NCI-H2196 treated with DMSO at 0.1 percent for 48 hours (cell line): ENCODE measurements at regions not wholly inside any gene's neighbourhood (a gene's known extent, or its start where the extent isn't known, plus 50 kb on each side); places are given as distances from the start of the nearest gene placed in this dataset.
A peak's percentile ranks its signal among the peaks of the same experiment; 100 is the strongest.

Experiments
- DNase-seq: peaks from one replicate; lab custom pipeline; 2025; ENCODE audit not compliant: unreplicated experiment; lab: John Stamatoyannopoulos, UW

DNA sequence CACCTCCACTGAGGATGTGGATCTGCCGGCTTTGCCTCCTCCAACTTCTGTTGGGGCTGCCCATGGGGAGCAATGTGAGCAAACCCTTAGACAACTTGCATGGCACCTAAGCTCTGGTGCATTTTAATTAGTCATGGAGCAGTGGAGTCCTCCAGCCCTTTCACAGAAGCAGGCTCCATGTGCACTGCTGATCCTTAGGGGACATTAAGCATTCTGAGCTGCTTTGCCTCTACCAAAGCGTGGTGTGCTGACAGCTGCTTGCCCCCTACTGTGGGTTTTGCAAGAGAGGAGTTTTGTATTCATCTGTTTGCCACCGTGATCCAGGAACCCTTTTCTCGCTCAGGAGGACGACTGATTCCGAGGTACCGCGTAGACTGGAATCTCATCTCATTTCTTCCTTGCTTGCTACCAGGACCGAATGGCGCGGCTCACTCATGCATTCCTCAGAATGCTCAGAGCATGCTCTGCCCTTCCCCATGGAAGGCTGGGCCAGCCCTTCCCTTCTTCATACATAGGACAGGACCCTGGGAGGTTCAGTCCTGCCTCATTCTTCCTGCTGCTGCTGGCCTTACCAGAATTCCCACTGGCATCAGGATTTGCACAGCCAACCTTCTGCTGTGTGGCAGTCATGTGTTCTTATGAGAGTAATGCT, 432.5 kb downstream of the GADD45G start:
- DNase-seq, result no peak

- DNase-seq, result no peak
Measured at GRCh38 chr9:90038763-90039162, 434.0 kb downstream of the GADD45G start.

GRCh38 chr9:90044263-90044662, 439.5 kb downstream of the GADD45G start:
- DNase-seq, result no peak

DNA sequence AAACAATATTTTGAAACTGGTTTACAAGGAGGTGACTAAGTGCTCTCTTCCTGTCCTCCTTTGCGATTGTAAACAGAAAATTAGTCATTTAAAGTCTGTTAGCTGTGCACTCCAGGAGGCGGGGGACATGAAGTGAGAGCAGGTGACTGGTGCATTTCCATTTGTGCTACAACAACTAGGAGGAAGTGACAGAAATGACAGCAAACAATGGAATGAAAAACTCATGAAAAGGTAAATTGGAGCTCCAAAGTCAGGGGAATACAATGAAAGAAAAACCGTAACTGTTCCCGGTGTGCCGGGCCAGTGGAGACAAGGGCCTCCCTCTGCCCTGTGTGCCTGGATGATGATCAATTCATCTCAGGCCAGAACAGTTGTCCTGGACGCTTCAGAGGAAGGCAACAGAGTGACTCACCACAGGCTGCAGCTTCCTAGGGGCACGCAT, 439.9 kb downstream of the GADD45G start:
- peak; percentile 45 for DNase-seq

DNA sequence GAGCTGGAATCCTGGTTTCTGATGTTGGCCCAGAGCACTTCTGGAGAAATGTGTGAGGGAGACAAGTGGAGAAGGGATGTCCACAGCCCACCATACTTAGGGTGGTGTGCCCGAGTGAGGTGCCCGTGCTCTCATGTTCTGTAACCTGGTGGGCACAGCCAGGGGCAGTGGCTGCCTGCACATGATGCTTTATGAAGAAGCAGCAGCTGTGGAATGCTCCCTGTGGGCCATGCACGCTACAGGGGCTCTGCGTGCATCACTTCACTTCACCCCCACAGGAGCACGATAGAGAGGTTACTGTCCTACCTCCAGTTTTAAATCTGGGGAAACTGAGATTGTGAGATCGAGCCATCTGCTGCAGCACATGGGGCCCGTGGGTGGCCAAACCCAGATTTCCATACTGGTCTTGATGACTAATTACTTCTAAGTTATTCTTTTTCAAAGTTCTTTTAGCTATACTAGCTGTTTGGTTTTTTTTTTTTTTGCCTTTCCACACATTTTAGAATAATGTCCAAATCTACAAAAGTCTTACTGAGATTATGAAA, 441.6 kb downstream of the GADD45G start:
- no peak for DNase-seq

GRCh38 chr9:90047828-90048227, 443.0 kb downstream of the GADD45G start:
- DNase-seq, result no peak

DNA sequence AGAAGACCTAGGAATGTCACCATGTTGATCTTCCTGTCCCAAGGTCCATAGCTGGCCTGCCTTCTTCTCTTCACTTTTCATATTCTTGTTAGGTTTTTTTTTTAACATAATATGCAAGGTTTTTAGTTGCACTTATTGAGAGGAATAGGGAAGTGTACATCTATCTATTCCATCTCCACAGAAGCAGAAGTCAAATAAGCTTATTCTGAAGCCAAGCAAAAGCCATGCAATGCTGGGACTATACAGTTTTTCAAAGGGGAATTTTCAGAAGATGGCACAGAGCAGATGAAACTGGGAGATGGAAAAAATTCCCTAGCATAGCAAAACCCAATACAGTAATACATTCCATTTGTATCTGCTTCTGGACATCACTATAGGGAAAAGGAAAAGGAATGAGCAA, 447.6 kb downstream of the GADD45G start:
- no peak for DNase-seq

GRCh38 chr9:90053027-90053426, 448.2 kb downstream of the GADD45G start:
- no peak for DNase-seq

- peak; percentile 50 for DNase-seq
Measured at GRCh38 chr9:90054810-90055209, 450.0 kb downstream of the GADD45G start.

DNA sequence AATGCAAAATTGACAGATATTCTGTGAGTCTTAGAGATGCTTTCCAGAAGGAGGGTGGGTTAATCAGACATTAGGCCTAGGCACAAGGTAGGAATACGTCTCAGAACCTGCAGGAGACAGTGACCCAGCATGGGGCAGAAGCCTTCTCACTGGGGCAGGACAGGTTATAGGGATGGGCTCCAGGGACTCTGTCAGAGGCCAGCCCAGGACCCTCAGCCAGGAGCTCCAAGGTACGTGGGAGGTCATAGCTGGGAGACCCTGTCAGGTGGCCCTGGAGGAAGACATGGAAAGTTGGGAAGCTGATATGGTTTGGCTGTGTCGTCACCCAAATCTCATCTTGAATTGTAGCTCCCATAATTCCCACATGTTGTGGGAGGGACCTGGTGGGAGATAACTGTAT, 450.4 kb downstream of the GADD45G start:
- no peak for DNase-seq

GRCh38 chr9:90057361-90057760, 452.5 kb downstream of the GADD45G start:
- DNase-seq, result no peak

DNA sequence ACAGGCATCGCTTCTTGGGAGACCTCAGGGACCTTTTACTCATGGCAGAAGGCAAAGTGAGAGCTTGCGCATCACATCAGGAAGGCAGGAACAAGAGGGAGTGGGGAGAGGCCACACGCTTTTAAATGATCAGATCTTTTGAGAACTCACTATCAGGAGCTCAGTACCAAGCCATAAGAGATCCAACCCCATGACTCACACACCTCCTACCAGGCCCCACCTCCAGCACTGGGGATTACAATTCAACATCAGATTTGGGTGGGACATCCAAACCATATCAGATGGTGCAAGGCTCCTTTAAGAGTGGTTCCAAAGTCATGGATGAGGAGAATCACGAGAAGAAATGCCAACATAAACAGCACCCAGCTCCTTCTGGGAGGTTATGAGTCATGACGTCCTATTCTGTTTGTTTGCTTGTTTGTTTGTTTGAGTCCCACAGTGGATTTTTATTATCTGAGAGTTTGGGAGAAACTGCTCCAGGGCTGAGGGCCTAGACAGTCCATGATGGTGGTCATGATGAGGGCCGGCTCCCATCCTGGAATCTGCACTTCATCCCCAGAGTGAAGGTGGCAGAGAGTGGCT, 453.5 kb downstream of the GADD45G start:
- DNase-seq, result no peak

- DNase-seq, result no peak
Measured at GRCh38 chr9:90059436-90059835, 454.6 kb downstream of the GADD45G start.

DNA sequence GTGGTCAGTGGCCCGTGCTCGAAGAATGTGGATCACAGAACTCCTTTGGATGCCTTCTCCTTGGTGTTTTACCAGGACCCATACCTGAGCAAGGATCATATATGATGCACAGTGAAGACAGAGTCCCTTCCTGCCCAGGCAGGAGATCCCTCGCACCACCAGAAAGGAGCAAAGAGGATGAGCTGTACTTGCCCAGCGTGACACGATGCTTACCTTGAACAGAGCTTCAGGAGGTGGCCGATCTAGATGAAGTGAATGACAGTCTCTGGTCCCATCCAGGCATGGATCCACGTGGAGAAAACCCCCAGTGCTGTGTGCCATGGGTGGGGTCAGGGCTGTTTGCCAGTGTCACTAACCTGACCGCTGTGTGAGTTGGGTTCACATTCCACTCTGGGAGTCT, 455.4 kb downstream of the GADD45G start:
- DNase-seq, result no peak

- no peak for DNase-seq
Measured at GRCh38 chr9:90061187-90061586, 456.4 kb downstream of the GADD45G start.

DNA sequence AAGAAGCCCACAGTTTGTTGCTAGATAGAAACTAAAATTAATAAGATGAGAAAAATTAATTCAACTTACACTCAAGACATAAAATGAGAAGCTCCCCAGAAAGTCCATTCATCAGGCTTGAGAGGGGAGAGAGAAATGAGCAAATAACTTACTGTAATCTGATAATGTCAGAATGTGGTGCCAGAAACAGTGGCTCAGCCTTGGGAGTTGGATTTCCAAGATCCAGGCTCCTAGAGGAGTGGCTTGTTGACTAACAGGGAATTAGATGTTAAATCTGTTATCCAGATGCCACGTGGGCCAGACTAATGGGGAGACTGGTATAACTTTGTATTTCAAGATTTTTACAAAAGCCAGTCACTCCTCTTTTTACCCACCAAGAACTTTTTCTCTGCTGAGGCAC, 458.2 kb downstream of the GADD45G start:
- no peak for DNase-seq

GRCh38 chr9:90064248-90064647, 459.4 kb downstream of the GADD45G start:
- no peak for DNase-seq

- DNase-seq, result no peak
Measured at GRCh38 chr9:90064971-90065370, 460.2 kb downstream of the GADD45G start.

DNA sequence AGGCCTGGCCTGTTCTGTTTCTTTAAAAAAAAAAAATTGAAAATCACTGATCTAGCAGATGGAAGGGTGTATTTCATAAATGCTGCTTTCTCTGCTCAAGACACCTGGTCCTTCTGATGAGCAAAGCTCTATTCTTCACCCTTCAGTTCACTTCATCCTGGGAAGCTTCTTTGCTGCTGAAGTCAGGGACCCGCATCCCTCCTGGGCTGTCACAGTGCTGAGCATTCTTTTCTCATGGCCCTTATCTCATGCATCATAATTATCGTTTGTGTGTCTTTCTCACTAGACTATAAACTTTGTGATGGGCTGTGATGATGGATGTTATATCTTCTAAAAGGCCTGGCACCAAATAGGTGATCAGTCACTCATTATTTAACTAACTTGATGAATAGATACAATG, 461.0 kb downstream of the GADD45G start:
- no peak for DNase-seq

- no peak for DNase-seq
Measured at GRCh38 chr9:90069085-90069484, 464.3 kb downstream of the GADD45G start.

DNA sequence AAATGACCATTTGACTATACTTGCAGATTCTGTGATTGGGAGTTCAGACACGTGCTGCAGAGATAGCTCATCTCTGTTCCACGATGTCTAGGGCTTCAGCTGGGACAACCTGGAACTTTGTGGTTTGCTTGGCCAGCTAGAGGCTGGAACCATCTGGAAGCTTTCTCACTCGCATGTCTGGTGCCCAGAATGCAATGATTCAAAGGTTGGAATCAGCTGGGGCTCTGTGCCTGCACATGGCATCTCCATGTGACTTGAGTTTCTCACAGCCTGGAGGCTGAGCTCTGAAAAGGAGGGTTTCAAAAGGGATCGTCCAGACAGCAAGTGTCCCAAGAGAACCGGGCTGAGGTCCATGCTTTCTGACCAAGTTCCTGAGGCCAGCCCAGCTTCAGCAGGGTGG, 465.2 kb downstream of the GADD45G start:
- no peak for DNase-seq

GRCh38 chr9:90070469-90070868, 465.7 kb downstream of the GADD45G start:
- no peak for DNase-seq
